Neuronal stem cell (in vitro differentiated cells): ENCODE measurements at regions not wholly inside any gene's neighbourhood (a gene's known extent, or its start where the extent isn't known, plus 50 kb on each side); places are given as distances from the start of the nearest gene placed in this dataset.

Experiments
- DNase-seq: peaks from one replicate; pipeline ENCODE4 v3.0.0-alpha.2; 2013; ENCODE audit warnings: low spot score
- H2AFZ ChIP-seq: one replicate; pipeline ENCODE4 v1.6.1; 2013; ENCODE audit warnings: mild to moderate bottlenecking, low read length, inconsistent platforms
- H2AK5ac ChIP-seq: 2 replicates; pipeline ENCODE4 v1.6.1; 2013; ENCODE audit warnings: low read depth, mild to moderate bottlenecking, inconsistent platforms, low read length, moderate library complexity, mixed read lengths
- H2BK120ac ChIP-seq: 2 replicates; pipeline ENCODE4 v1.6.1; 2013; ENCODE audit warnings: low read depth, mild to moderate bottlenecking, inconsistent platforms, low read length, moderate library complexity, mixed read lengths
- H2BK12ac ChIP-seq: one replicate; pipeline ENCODE4 v1.6.1; 2013; ENCODE audit warnings: low read length, inconsistent platforms
- H2BK15ac ChIP-seq: 2 replicates; pipeline ENCODE4 v1.6.1; 2013; ENCODE audit warnings: mild to moderate bottlenecking, low read length, inconsistent platforms, mixed read lengths
- H2BK5ac ChIP-seq: one replicate; pipeline ENCODE4 v1.6.1; 2013; ENCODE audit warnings: inconsistent platforms, mild to moderate bottlenecking, low read length, moderate library complexity
- H3K14ac ChIP-seq: one replicate; pipeline ENCODE4 v1.6.1; 2013; ENCODE audit warnings: low read length, inconsistent platforms
- H3K18ac ChIP-seq: 2 replicates; pipeline ENCODE4 v1.6.1; 2013; ENCODE audit warnings: low read length, inconsistent platforms
- H3K23ac ChIP-seq: 2 replicates; pipeline ENCODE4 v1.6.1; 2013; ENCODE audit warnings: low read depth, mild to moderate bottlenecking, mixed read lengths, low read length, inconsistent platforms; ENCODE audit not compliant: poor library complexity
- H3K27ac ChIP-seq: replicated peaks from 3 replicates; pipeline ENCODE4 v1.5.1; 2013; ENCODE audit warnings: low read length, inconsistent platforms
- H3K27me3 ChIP-seq, 3 experiments: 2 replicates each; pipeline ENCODE4 v1.6.1; 2013; ENCODE audit warnings: low read length in 3 of 3, mild to moderate bottlenecking in 2 of 3, inconsistent platforms in 1 of 3, low read depth in 1 of 3, mixed read lengths in 1 of 3, moderate library complexity in 1 of 3; ENCODE audit not compliant: control insufficient read depth in 3 of 3, insufficient read depth in 3 of 3
- H3K36me3 ChIP-seq, 2 donors: replicated peaks in 1 of 2; 2 replicates each; pipeline ENCODE4 v1.6.1; 2013; ENCODE audit warnings: low read length in 2 of 2; ENCODE audit not compliant: control insufficient read depth in 2 of 2, insufficient read depth in 2 of 2
- H3K4ac ChIP-seq: 2 replicates; pipeline ENCODE4 v1.6.1; 2013; ENCODE audit warnings: inconsistent platforms, mild to moderate bottlenecking, low read length, moderate library complexity
- H3K4me1 ChIP-seq, 2 donors: 1 replicate in 1 of 2; 2 replicates in 1 of 2; pipeline ENCODE4 v1.6.1; 2013; ENCODE audit warnings: low read length in 2 of 2, low read depth in 1 of 2; ENCODE audit not compliant: control insufficient read depth in 2 of 2, insufficient read depth in 1 of 2
- H3K4me2 ChIP-seq: one replicate; pipeline ENCODE4 v1.6.1; 2013; ENCODE audit warnings: mild to moderate bottlenecking, low read length, inconsistent platforms; ENCODE audit not compliant: insufficient read depth, poor library complexity, severe bottlenecking
- H3K4me3 ChIP-seq, 2 donors: 2 replicates each; pipeline ENCODE4 v1.5.1; 2013; ENCODE audit warnings: low read length in 2 of 2, mild to moderate bottlenecking in 2 of 2, inconsistent platforms in 1 of 2, moderate library complexity in 1 of 2
- H3K79me1 ChIP-seq: one replicate; pipeline ENCODE4 v1.6.1; 2013; ENCODE audit warnings: low read depth, mild to moderate bottlenecking, inconsistent platforms, low read length, moderate library complexity
- H3K9ac ChIP-seq: one replicate; pipeline ENCODE4 v1.6.1; 2013; ENCODE audit warnings: mild to moderate bottlenecking, low read depth, low read length, inconsistent platforms; ENCODE audit not compliant: poor library complexity
- H3K9me3 ChIP-seq, 2 donors: replicated peaks in 1 of 2; 2 replicates each; pipeline versions ENCODE3 to v1.6.1; 2013; ENCODE audit warnings: low read length in 2 of 2, mild to moderate bottlenecking in 2 of 2, inconsistent platforms in 1 of 2, low read depth in 1 of 2, mixed read lengths in 1 of 2, moderate library complexity in 1 of 2; ENCODE audit not compliant: control insufficient read depth in 2 of 2, insufficient read depth in 1 of 2
- H4K8ac ChIP-seq: one replicate; pipeline ENCODE4 v1.6.1; 2013; ENCODE audit warnings: low read depth, mild to moderate bottlenecking, inconsistent platforms, low read length, moderate library complexity
- H4K91ac ChIP-seq: one replicate; pipeline ENCODE4 v1.6.1; 2013; ENCODE audit warnings: low read length, low read depth, mild to moderate bottlenecking, inconsistent platforms; ENCODE audit not compliant: poor library complexity
- WGBS, 2 donors: extraction: QIAGEN DNeasy Blood & Tissue Kit; methylation state at CpG; one replicate each; pipeline ENCODE4 v1.1.7; 2013; ENCODE audit warnings: missing lambda C conversion rate in 2 of 2, mixed read lengths in 1 of 2; ENCODE audit not compliant: insufficient read length in 2 of 2, insufficient replicate concordance in 1 of 2; ENCODE audit errors: extremely low coverage in 2 of 2; 5-methylcytosine and 5-hydroxymethylcytosine counted together

- no peak overlapping the region for H3K4me3 ChIP-seq
- H3K36me3 ChIP-seq: peaks cover 0 to 17% of the 10 kb centered on the region in 2 donors
- no peaks in the 10 kb centered on the region for H3K9me3 ChIP-seq
- H2BK120ac ChIP-seq: no peak overlapping the region
- no peak overlapping the region for H3K4me2 ChIP-seq
- no peak overlapping the region for H2BK12ac ChIP-seq
- H3K23ac ChIP-seq: no peak overlapping the region
- no peak overlapping the region for H3K27ac ChIP-seq
- H2BK15ac ChIP-seq: no peak overlapping the region
- H3K14ac ChIP-seq: no peak overlapping the region
- H3K9ac ChIP-seq: no peak overlapping the region
- H4K91ac ChIP-seq: no peak overlapping the region
- no peak for DNase-seq
- no peaks in the 10 kb centered on the region for H3K27me3 ChIP-seq
- H2AK5ac ChIP-seq: no peak overlapping the region
- H3K4ac ChIP-seq: no peak overlapping the region
- no peak overlapping the region for H2AFZ ChIP-seq
- no peaks in the 10 kb centered on the region for H3K79me1 ChIP-seq
- no peak overlapping the region for H3K18ac ChIP-seq
- H2BK5ac ChIP-seq: no peak overlapping the region
- no CpG with 5 or more reads among the region's 3 CpGs for WGBS, 2 donors
- H4K8ac ChIP-seq: no peak overlapping the region
- peaks cover 0 to 2% of the 10 kb centered on the region in 2 donors for H3K4me1 ChIP-seq
These were observed 550.5 kb upstream of the DIPK2B start for GRCh38 chrX:45751156-45751555.

DNA sequence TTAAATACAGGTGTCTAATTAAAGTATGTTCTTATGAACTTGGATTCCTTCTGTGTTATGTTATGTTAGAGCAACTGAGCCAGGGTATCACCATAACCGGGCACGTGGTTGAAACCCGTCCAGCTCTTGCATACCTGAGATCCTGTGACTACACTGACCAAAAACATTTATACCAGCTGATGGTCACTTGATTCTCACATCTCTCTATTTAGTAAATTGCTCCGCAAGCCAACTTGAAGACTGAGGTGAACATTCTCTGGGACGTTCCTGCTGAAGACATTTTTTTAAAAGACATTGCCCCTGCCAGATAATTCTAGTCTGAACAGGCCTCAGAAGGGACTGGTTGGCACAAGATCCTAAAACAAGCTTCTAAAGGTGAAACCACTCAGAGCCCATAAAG is 550.0 kb upstream of the DIPK2B start:
- Histone ChIP-seq H2BK120ac (no peak overlapping the region), H2BK5ac (no peak overlapping the region), H2AFZ (no peak overlapping the region), H3K9me3 (no peaks in the 10 kb centered on the region), H3K27me3 (no peaks in the 10 kb centered on the region), H3K79me1 (no peaks in the 10 kb centered on the region), H3K4me1 (peaks cover 0 to 2% of the 10 kb centered on the region in 2 donors), H3K18ac (no peak overlapping the region), H4K8ac (no peak overlapping the region), H3K4ac (no peak overlapping the region), H3K36me3 (peaks cover 0 to 23% of the 10 kb centered on the region in 2 donors), H2BK15ac (no peak overlapping the region), H3K23ac (no peak overlapping the region), H4K91ac (no peak overlapping the region), H3K4me2 (no peak overlapping the region), H3K27ac (no peak overlapping the region), H2AK5ac (no peak overlapping the region), H3K14ac (no peak overlapping the region), H3K4me3 (no peak overlapping the region), H3K9ac (no peak overlapping the region), H2BK12ac (no peak overlapping the region)
- no peak for DNase-seq
- WGBS, 2 donors: no CpG with 5 or more reads among the region's 5 CpGs

- Histone ChIP-seq H2AFZ (no peak overlapping the region), H3K9me3 (no peaks in the 10 kb centered on the region), H2BK5ac (no peak overlapping the region), H4K91ac (no peak overlapping the region), H3K18ac (no peak overlapping the region), H3K27me3 (no peaks in the 10 kb centered on the region), H2AK5ac (no peak overlapping the region), H3K4me3 (no peak overlapping the region), H3K79me1 (no peaks in the 10 kb centered on the region), H3K9ac (no peak overlapping the region), H2BK12ac (no peak overlapping the region), H3K4me1 (peaks cover 0 to 2% of the 10 kb centered on the region in 2 donors), H2BK120ac (no peak overlapping the region), H3K27ac (no peak overlapping the region), H2BK15ac (no peak overlapping the region), H4K8ac (no peak overlapping the region), H3K14ac (no peak overlapping the region), H3K23ac (no peak overlapping the region), H3K36me3 (peaks cover 0 to 33% of the 10 kb centered on the region in 2 donors), H3K4me2 (no peak overlapping the region), H3K4ac (no peak overlapping the region)
- no CpG with 5 or more reads among the region's 4 CpGs for WGBS, 2 donors
- DNase-seq: no peak
These were observed 548.7 kb upstream of the DIPK2B start for GRCh38 chrX:45749375-45749774.

DNA sequence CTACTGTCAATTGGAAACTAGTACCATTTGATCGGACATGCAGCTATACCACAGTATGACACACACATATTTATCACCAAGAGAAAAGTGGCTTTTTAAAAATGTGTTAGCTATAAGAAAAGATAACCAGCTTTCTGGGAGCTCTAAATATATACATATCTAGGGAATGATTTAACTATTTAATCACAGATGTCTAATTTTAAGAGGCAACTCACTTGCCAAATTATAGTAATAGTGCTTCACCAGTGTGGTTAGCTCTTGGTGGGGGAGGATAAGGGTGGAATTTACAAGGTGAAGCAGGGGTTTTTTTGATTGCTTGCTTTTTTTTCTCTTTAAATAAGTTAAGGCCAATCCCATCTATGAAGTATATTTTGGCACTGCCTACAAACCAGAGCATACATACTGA is 547.7 kb upstream of the DIPK2B start:
- no peak overlapping the region for H4K8ac ChIP-seq
- no peak overlapping the region for H3K18ac ChIP-seq
- no peak overlapping the region for H3K23ac ChIP-seq
- no peak overlapping the region for H2AFZ ChIP-seq
- H2BK15ac ChIP-seq: no peak overlapping the region
- no peaks in the 10 kb centered on the region for H3K9me3 ChIP-seq
- H3K79me1 ChIP-seq: no peaks in the 10 kb centered on the region
- no peak overlapping the region for H4K91ac ChIP-seq
- H3K4ac ChIP-seq: no peak overlapping the region
- H3K4me1 ChIP-seq: peaks cover 0 to 2% of the 10 kb centered on the region in 2 donors
- no peak overlapping the region for H3K4me2 ChIP-seq
- H2BK120ac ChIP-seq: no peak overlapping the region
- H3K27me3 ChIP-seq: no peaks in the 10 kb centered on the region
- no peak overlapping the region for H2AK5ac ChIP-seq
- H3K14ac ChIP-seq: no peak overlapping the region
- H3K36me3 ChIP-seq: peaks cover 0 to 41% of the 10 kb centered on the region in 2 donors
- H3K9ac ChIP-seq: no peak overlapping the region
- no peak overlapping the region for H2BK12ac ChIP-seq
- no peak overlapping the region for H2BK5ac ChIP-seq
- no peak overlapping the region for H3K27ac ChIP-seq
- no peak overlapping the region for H3K4me3 ChIP-seq
- WGBS, 2 donors: no CpG with 5 or more reads among the region's 1 CpG
- no peak for DNase-seq
